CD4-positive, alpha-beta memory T cell (primary cell): ENCODE measurements at regions not wholly inside any gene's neighbourhood (a gene's known extent, or its start where the extent isn't known, plus 50 kb on each side); places are given as distances from the start of the nearest gene placed in this dataset.

Experiments used
- CTCF ChIA-PET: fragments of 350-600 bp; sonication (Branson Sonifier 250); formaldehyde crosslinking; loops from one replicate; lab custom pipeline; 2021; ENCODE audit warnings: inconsistent platforms; ENCODE audit not compliant: partially characterized antibody; lab: Charles Lee
- POLR2A ChIA-PET: fragments of 350-600 bp; sonication (Branson Sonifier 250); formaldehyde crosslinking; loops from one replicate; lab custom pipeline; 2021; ENCODE audit not compliant: partially characterized antibody; lab: Charles Lee
- DNase-seq, 5 donors: peaks; one replicate each; pipeline versions ENCODE4 v3.0.0 to v3.0.0-alpha.2; 2020 to 2022; ENCODE audit warnings: mixed read lengths in 1 of 5
- H3K27ac ChIP-seq: one replicate; pipeline ENCODE4 v1.7.0; 2013; ENCODE audit warnings: low read depth, low read length
- H3K27me3 ChIP-seq: 2 replicates; pipeline ENCODE4 v1.7.0; 2013; ENCODE audit warnings: mild to moderate bottlenecking, low read length, moderate library complexity; ENCODE audit not compliant: insufficient read depth
- H3K36me3 ChIP-seq: 2 replicates; pipeline ENCODE4 v1.7.0; 2013; ENCODE audit warnings: mild to moderate bottlenecking, low read length, moderate library complexity; ENCODE audit not compliant: insufficient read depth
- H3K4me1 ChIP-seq: 2 replicates; pipeline ENCODE4 v1.7.0; 2013; ENCODE audit warnings: mild to moderate bottlenecking, low read length, moderate library complexity; ENCODE audit not compliant: insufficient read depth
- H3K4me3 ChIP-seq, 2 donors: one replicate each; pipeline ENCODE4 v1.7.0; 2013; ENCODE audit warnings: low read length in 2 of 2, mild to moderate bottlenecking in 1 of 2
- H3K9me3 ChIP-seq, 2 donors: one replicate each; pipeline ENCODE4 v1.7.0; 2013; ENCODE audit warnings: low read length in 2 of 2, control low read depth in 1 of 2; ENCODE audit not compliant: control insufficient read depth in 1 of 2
- H3K27ac Mint-ChIP-seq, 7 donors: one replicate each; pipeline ENCODE4 v1.8.0; 2020 to 2021; ENCODE audit warnings: mixed read lengths in 7 of 7, mild to moderate bottlenecking in 6 of 7, inconsistent platforms in 3 of 7, moderate library complexity in 3 of 7
- H3K27me3 Mint-ChIP-seq, 2 donors: one replicate each; pipeline ENCODE4 v1.8.0; 2020 to 2021; ENCODE audit warnings: mixed read lengths in 2 of 2
- H3K36me3 Mint-ChIP-seq, 2 donors: one replicate each; pipeline ENCODE4 v1.8.0; 2020 to 2021; ENCODE audit warnings: mixed read lengths in 2 of 2, inconsistent platforms in 1 of 2, mild to moderate bottlenecking in 1 of 2
- H3K4me1 Mint-ChIP-seq, 4 donors: one replicate each; pipeline ENCODE4 v1.8.0; 2020 to 2021; ENCODE audit warnings: mixed read lengths in 4 of 4, mild to moderate bottlenecking in 1 of 4
- H3K4me3 Mint-ChIP-seq, 8 donors: one replicate each; pipeline ENCODE4 v1.8.0; 2020 to 2021; ENCODE audit warnings: mixed read lengths in 8 of 8, mild to moderate bottlenecking in 7 of 8, moderate library complexity in 6 of 8, inconsistent platforms in 3 of 8
- H3K9me3 Mint-ChIP-seq, 8 donors: one replicate each; pipeline ENCODE4 v1.8.0; 2020 to 2021; ENCODE audit warnings: mixed read lengths in 8 of 8, mild to moderate bottlenecking in 5 of 8, inconsistent platforms in 3 of 8, moderate library complexity in 1 of 8
- intact Hi-C: fragments of 100-400 bp; cut with micrococcal nuclease; formaldehyde crosslinking; loops from one replicate; pipeline ENCODE4 v1.15.1; 2023

DNA sequence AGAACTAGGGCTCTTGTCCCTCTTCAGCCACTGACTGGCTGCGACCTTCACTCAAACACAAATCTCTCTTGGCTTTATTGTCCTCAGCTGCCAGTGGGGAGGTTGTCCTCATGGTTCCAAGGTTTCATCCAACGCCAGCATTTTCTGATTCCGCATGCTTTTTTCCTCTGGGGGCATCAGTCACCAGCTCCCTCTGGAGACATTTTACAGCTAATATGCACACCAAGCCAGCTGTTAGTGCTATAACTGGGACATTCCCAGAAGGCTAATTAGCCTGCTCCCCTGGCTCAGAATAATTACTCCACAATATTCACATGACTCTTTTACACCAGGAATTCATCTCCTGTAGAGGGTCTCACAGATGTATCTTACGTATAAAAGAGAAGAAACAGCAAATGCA lies 193.6 kb upstream of the ANKRD55 start:
- intact Hi-C loops, result no loop called here
- no peak for DNase-seq
- no peak overlapping the region for H3K4me3 ChIP-seq
- Mint-ChIP-seq H3K4me3 (no peak overlapping the region), H3K27me3 (no peaks in the 10 kb centered on the region), H3K36me3 (no peaks in the 10 kb centered on the region), H3K9me3 (peaks cover 2 to 17% (median 4%) of the 10 kb centered on the region in 8 donors), H3K27ac (no peak overlapping the region), H3K4me1 (no peaks in the 10 kb centered on the region)
- no peak overlapping the region for H3K27ac ChIP-seq
- no peaks in the 10 kb centered on the region for H3K4me1 ChIP-seq
- H3K9me3 ChIP-seq, result no peaks in the 10 kb centered on the region
- ChIA-PET CTCF (no interaction called here), POLR2A (no interaction called here)
- H3K27me3 ChIP-seq, result no peaks in the 10 kb centered on the region
- no peaks in the 10 kb centered on the region for H3K36me3 ChIP-seq

DNA sequence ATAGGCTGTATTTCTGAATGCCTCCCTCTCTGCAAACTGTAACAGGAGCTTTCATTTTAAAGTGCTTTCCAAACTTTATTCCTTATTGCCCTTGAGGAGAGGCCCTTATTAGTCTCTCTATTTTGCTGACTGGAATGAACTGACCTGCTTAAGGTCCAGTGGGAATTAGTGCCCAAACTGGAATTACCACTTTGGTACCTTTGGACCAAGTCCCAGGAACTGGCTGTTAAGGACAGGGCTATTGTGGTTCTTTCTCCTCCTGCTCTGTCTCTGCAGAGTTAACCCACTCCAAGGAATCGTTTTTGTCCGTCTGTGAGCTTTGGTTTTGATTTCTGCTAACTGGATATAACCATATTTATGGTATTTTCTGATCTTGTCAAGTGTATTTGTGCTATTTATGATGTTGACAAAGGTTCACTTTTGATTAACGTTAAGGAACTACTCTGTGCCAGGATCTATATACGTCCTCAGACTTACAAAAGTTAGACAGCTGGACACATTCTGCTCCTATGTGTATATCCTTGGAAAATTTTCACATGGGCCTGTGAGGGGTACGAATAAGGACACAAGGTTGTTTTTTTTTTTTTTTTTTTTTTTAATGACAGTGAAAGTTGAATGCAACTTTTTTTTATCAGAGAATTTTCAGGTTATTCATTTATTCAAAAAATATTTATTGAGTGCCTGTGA lies 189.1 kb upstream of the ANKRD55 start:
- no peak overlapping the region for H3K27ac Mint-ChIP-seq
- peaks cover 3 to 58% (median 32%) of the 10 kb centered on the region in 8 donors for H3K9me3 Mint-ChIP-seq

DNA sequence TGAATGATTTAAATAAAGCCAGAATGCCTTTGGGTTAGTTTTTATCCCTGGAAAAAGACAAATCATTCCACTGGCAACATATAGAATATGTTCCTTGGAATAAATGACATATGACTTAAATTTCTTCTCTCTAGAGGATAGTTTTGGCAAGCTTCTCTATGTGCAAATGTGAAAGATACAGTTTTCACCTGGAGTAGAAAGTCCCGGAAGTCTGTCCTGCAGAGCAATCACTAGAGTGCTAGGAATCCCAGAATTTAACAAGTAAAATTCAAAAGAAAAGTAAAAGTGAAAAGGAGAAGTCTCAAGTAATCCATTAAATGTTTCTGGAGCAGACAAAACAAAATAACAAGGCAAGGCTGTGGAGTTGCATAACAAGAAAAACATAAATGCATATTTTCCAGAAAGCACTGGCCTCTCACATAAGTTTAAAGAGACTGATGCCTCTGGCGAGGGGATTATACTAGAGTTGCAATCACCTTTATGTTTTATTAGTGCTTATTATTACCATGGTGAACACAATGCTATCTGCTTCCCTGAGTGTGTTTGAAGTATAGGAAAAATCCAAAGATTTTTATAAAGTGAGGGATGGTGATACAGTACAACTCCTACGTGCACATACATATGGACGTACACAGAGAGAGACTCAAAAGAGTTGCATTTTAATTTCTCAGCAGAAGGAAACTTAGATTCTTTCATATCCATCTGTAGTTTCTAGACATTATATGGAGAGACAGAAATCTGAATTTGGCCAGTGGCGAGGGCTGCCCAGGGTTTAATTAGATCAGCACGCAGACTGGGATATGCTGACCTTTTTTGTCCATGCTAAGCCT lies 188.3 kb upstream of the ANKRD55 start:
- H3K27me3 ChIP-seq, result no peaks in the 10 kb centered on the region
- no peak overlapping the region for H3K4me3 ChIP-seq
- ChIA-PET POLR2A (no interaction called here), CTCF (no interaction called here)
- Mint-ChIP-seq H3K9me3 (peaks cover 3 to 58% (median 33%) of the 10 kb centered on the region in 8 donors), H3K27ac (no peak overlapping the region), H3K4me3 (no peak overlapping the region), H3K36me3 (peaks cover 0 to 15% of the 10 kb centered on the region in 2 donors), H3K27me3 (no peaks in the 10 kb centered on the region), H3K4me1 (no peaks in the 10 kb centered on the region)
- peaks cover 0 to 4% of the 10 kb centered on the region in 2 donors for H3K9me3 ChIP-seq
- intact Hi-C loops, result no loop called here
- H3K27ac ChIP-seq, result no peak overlapping the region
- no peaks in the 10 kb centered on the region for H3K4me1 ChIP-seq
- no peaks in the 10 kb centered on the region for H3K36me3 ChIP-seq
- no peak for DNase-seq

More for the DNA sequence above, 189.1 kb upstream of the ANKRD55 start:
- DNase-seq, result no peak
- Histone ChIP-seq H3K4me1 (no peaks in the 10 kb centered on the region), H3K36me3 (no peaks in the 10 kb centered on the region), H3K9me3 (peaks cover 0 to 4% of the 10 kb centered on the region in 2 donors), H3K27ac (no peak overlapping the region), H3K4me3 (no peak overlapping the region), H3K27me3 (no peaks in the 10 kb centered on the region)
- Mint-ChIP-seq H3K27me3 (no peaks in the 10 kb centered on the region), H3K36me3 (peaks cover 0 to 15% of the 10 kb centered on the region in 2 donors), H3K4me3 (no peak overlapping the region), H3K4me1 (no peaks in the 10 kb centered on the region)
- ChIA-PET POLR2A (no interaction called here), CTCF (interaction anchor here (1.2 kb wide), 1 partner anchor 13 kb away, joined by 3 read pairs; no protein-coding TSS in a partner anchor)
- intact Hi-C loops, result no loop called here

DNA sequence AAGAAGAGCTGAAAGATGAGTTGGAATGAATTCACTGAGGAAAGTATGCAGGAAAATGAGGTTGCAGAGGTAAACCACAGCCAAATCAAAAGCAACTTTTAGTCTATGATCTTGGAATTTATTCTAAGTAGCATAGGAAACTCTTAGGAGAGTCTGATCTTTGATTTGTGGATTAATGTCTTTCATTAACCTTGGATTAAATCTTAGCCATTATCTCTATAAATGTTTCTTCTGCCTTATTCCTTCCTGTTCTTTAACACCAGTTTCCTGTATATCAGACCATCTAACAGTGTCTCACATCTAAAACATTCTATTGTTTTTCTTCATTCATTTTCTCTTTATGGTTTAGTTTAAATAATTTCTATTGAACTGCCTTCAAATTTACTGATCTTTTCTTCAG lies 187.2 kb upstream of the ANKRD55 start:
- no peak overlapping the region for H3K4me3 ChIP-seq
- CTCF ChIA-PET, result interaction anchor here (0.6 kb wide), 1 partner anchor 80 kb away, joined by 3 read pairs; no protein-coding TSS in a partner anchor
- no peaks in the 10 kb centered on the region for H3K27me3 ChIP-seq
- intact Hi-C loops, result no loop called here
- Mint-ChIP-seq H3K36me3 (peaks cover 0 to 15% of the 10 kb centered on the region in 2 donors), H3K9me3 (peaks cover 3 to 58% (median 32%) of the 10 kb centered on the region in 8 donors), H3K27ac (no peak overlapping the region), H3K27me3 (no peaks in the 10 kb centered on the region), H3K4me1 (peaks cover 0 to 7% (median 3%) of the 10 kb centered on the region in 4 donors), H3K4me3 (no peak overlapping the region)
- H3K4me1 ChIP-seq, result peaks cover 6% of the 10 kb centered on the region
- H3K27ac ChIP-seq, result no peak overlapping the region
- POLR2A ChIA-PET, result interaction anchor here (1.2 kb wide), 1 partner anchor 59 kb away, joined by 3 read pairs; no protein-coding TSS in a partner anchor
- no peak for DNase-seq
- no peaks in the 10 kb centered on the region for H3K36me3 ChIP-seq
- peaks cover 0 to 4% of the 10 kb centered on the region in 2 donors for H3K9me3 ChIP-seq

DNA sequence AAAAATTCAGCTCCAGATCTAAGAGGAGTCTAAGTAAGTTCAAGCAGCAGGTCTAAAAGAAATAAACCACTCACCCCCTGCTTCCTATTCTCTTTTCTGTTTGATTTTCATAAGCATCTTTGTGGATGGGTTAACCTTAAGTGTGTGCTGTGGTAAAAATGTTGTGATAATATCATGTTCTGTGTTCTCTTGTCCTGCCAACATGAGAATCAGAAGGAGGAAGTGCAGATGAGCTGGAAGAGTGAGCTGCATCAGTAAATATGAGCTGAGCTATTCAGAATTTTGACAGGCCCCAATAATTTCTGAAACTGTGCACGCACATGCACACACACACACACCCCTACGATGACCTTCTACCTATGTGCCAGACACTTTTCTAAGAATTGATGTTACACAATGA lies 186.5 kb upstream of the ANKRD55 start:
- H3K4me3 ChIP-seq, result no peak overlapping the region
- intact Hi-C loops, result no loop called here
- H3K4me3 Mint-ChIP-seq, result no peak overlapping the region
- no peaks in the 10 kb centered on the region for H3K27me3 Mint-ChIP-seq
- H3K9me3 ChIP-seq, result peaks cover 0 to 4% of the 10 kb centered on the region in 2 donors
- peaks cover 11% of the 10 kb centered on the region for H3K4me1 ChIP-seq
- no peaks in the 10 kb centered on the region for H3K27me3 ChIP-seq
- no peak overlapping the region for H3K27ac ChIP-seq
- H3K9me3 Mint-ChIP-seq, result peaks cover 3 to 53% (median 29%) of the 10 kb centered on the region in 8 donors
- H3K36me3 ChIP-seq, result no peaks in the 10 kb centered on the region
- POLR2A ChIA-PET, result interaction anchor here (1.2 kb wide), 1 partner anchor 59 kb away, joined by 3 read pairs; no protein-coding TSS in a partner anchor
- no peak overlapping the region for H3K27ac Mint-ChIP-seq
- peaks cover 0 to 11% (median 7%) of the 10 kb centered on the region in 4 donors for H3K4me1 Mint-ChIP-seq
- no peak for DNase-seq
- peaks cover 0 to 15% of the 10 kb centered on the region in 2 donors for H3K36me3 Mint-ChIP-seq
- CTCF ChIA-PET, result no interaction called here

DNA sequence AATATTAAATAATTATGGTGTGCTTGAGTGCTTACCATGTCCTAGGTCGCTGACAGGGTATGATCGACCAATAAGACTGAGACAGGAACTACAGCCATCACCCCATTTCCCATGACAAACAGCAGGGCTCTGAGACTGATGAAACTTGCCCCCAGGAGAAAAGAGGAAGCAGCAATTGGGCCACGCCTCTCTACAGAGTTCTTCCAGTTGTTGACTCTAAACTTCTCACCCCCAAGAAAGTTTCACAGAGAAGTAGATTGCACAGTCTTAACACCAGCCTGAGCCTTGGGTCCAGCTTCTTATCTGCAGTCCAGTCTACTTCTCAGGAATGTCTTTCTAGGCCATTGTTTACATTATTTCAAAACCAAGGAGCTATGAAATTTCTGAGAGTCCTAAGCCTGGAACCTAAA lies 182.2 kb upstream of the ANKRD55 start:
- Mint-ChIP-seq H3K27ac (no peak overlapping the region), H3K36me3 (peaks cover 0 to 15% of the 10 kb centered on the region in 2 donors), H3K27me3 (no peaks in the 10 kb centered on the region), H3K4me1 (peaks cover 5 to 17% (median 15%) of the 10 kb centered on the region in 4 donors), H3K4me3 (no peak overlapping the region), H3K9me3 (peaks cover 3 to 27% (median 20%) of the 10 kb centered on the region in 8 donors)
- no peak for DNase-seq
- ChIA-PET POLR2A (interaction anchor here (0.6 to 0.9 kb wide), 2 partner anchors 8 to 415 kb away, joined by 3 to 5 read pairs; no protein-coding TSS in a partner anchor), CTCF (interaction anchor here (0.7 to 1.6 kb wide), 3 partner anchors 145 to 423 kb away, joined by 3 to 5 read pairs (median 3); no protein-coding TSS in a partner anchor)
- Histone ChIP-seq H3K9me3 (peaks cover 0 to 3% of the 10 kb centered on the region in 2 donors), H3K4me3 (no peak overlapping the region), H3K36me3 (no peaks in the 10 kb centered on the region), H3K27me3 (no peaks in the 10 kb centered on the region), H3K4me1 (peaks cover 11% of the 10 kb centered on the region), H3K27ac (no peak overlapping the region)
- intact Hi-C loops, result no loop called here

DNA sequence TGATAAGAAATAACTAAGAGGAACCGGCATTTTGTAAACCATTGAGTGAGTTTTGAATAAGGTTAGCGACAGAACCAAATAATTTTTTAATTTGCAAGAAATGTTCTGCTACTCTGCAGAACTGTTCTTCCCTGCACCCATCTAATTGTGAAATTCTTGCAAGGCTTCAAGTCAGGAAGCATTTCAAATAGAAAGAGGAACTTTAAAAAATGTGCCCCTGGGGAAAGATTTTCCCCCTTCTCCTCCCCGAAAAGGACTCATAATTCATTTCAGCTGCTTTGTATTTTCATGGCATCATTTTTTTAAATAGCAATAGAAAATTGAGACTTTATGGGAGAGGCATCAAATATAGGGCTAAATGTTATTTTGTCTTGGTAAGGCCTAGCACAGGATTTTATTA lies 180.9 kb upstream of the ANKRD55 start:
- H3K36me3 Mint-ChIP-seq, result peaks cover 0 to 7% of the 10 kb centered on the region in 2 donors
- CTCF ChIA-PET, result no interaction called here
- peaks cover 11% of the 10 kb centered on the region for H3K4me1 ChIP-seq
- no peak overlapping the region for H3K4me3 Mint-ChIP-seq
- H3K27me3 ChIP-seq, result no peaks in the 10 kb centered on the region
- H3K9me3 ChIP-seq, result no peaks in the 10 kb centered on the region
- no peak overlapping the region for H3K27ac ChIP-seq
- no peaks in the 10 kb centered on the region for H3K36me3 ChIP-seq
- intact Hi-C loops, result no loop called here
- POLR2A ChIA-PET, result no interaction called here
- H3K4me1 Mint-ChIP-seq, result peaks cover 5 to 17% (median 15%) of the 10 kb centered on the region in 4 donors
- peaks cover 0 to 15% (median 8%) of the 10 kb centered on the region in 8 donors for H3K9me3 Mint-ChIP-seq
- H3K27me3 Mint-ChIP-seq, result no peaks in the 10 kb centered on the region
- H3K27ac Mint-ChIP-seq, result no peak overlapping the region
- no peak overlapping the region for H3K4me3 ChIP-seq
- no peak for DNase-seq
